SK-N-SH treated with all-trans-retinoic acid at 6 μM for 48 hours (cell line): ENCODE measurements at regions not wholly inside any gene's neighbourhood (a gene's known extent, or its start where the extent isn't known, plus 50 kb on each side); places are given as distances from the start of the nearest gene placed in this dataset.

Source experiments
- CREB5 ChIP-seq: fragments of 250-450 bp; sonication (Bioruptor Pico); IDR thresholded peaks from 2 replicates; pipeline ENCODE4 v1.5.1; 2020; ENCODE audit warnings: low read depth, mild to moderate bottlenecking, moderate library complexity
- PATZ1 ChIP-seq: fragments of 250-450 bp; sonication (Bioruptor Pico); IDR thresholded peaks from 2 replicates; pipeline ENCODE4 v1.8.0; 2020; ENCODE audit warnings: mild to moderate bottlenecking, moderate library complexity, borderline replicate concordance
- TCF4 ChIP-seq: fragments of 250-450 bp; sonication (Bioruptor Pico); IDR thresholded peaks from 2 replicates; pipeline ENCODE4 v1.8.0; 2021; ENCODE audit warnings: mild to moderate bottlenecking, moderate library complexity, borderline replicate concordance
- TSHZ2 ChIP-seq: fragments of 250-450 bp; sonication (Bioruptor Pico); IDR thresholded peaks from 2 replicates; pipeline ENCODE4 v1.5.0; 2020; ENCODE audit warnings: mild to moderate bottlenecking, moderate library complexity

- TF ChIP-seq TSHZ2 (CRISPR knock-in tag) (no peak), PATZ1 (CRISPR knock-in tag) (no peak), CREB5 (no peak), TCF4 (CRISPR knock-in tag) (no peak)
These were observed 265.0 kb upstream of the SLC8A1 start for GRCh38 chr2:40716879-40717278.
